Iris pigment epithelial cell (primary cell): ENCODE measurements at regions not wholly inside any gene's neighbourhood (a gene's known extent, or its start where the extent isn't known, plus 50 kb on each side); places are given as distances from the start of the nearest gene placed in this dataset.
A peak's percentile ranks its signal among the peaks of the same experiment; 100 is the strongest.

Source experiments
- DNase-seq: peaks from one replicate; pipeline ENCODE4 v3.0.0-alpha.2; 2011; ENCODE audit warnings: low read depth

- peak; percentile 38 for DNase-seq
Observed at GRCh38 chr14:28704153-28704552, 62.4 kb upstream of the FOXG1 start.

- peak; percentile 88 for DNase-seq
Observed at GRCh38 chr14:28707814-28708213, 58.8 kb upstream of the FOXG1 start.

- DNase-seq = no peak
Observed at GRCh38 chr14:28709571-28710305, 56.8 kb upstream of the FOXG1 start.
